ENCODE measurements at regions not wholly inside any gene's neighbourhood (a gene's known extent, or its start where the extent isn't known, plus 50 kb on each side); places are given as distances from the start of the nearest gene placed in this dataset.
"Not testable (repeated sequence)": the region's sequence is repeated elsewhere in the genome, so short reads cannot be mapped to it uniquely, and the experiment has no call there.

- DNase-seq: no peak
Measured at GRCh38 chr12:105665366-105665765, 334.9 kb downstream of the C12orf75 start.

- DNase-seq: no peak
Measured at GRCh38 chr12:105667973-105668743, 337.7 kb downstream of the C12orf75 start.

- DNase-seq: no peak
Measured at GRCh38 chr12:105670672-105671071, 340.2 kb downstream of the C12orf75 start.

- DNase-seq: no peak
Measured at GRCh38 chr12:105671720-105672119, 341.2 kb downstream of the C12orf75 start.

GRCh38 chr12:105672121-105672975 lies 341.9 kb downstream of the C12orf75 start:
- no peak for DNase-seq

- no peak for DNase-seq
Measured at GRCh38 chr12:105674871-105675699, 344.6 kb downstream of the C12orf75 start.

GRCh38 chr12:105676694-105677093 lies 346.2 kb downstream of the C12orf75 start:
- DNase-seq: no peak

GRCh38 chr12:105677672-105678071 lies 347.2 kb downstream of the C12orf75 start:
- DNase-seq: no peak

- no peak for DNase-seq
Measured at GRCh38 chr12:105679982-105680381, 349.5 kb downstream of the C12orf75 start.

GRCh38 chr12:105681341-105681740 lies 350.9 kb downstream of the C12orf75 start:
- no peak for DNase-seq

- DNase-seq: not testable (repeated sequence)
Measured at GRCh38 chr12:105682821-105683220, 352.3 kb downstream of the C12orf75 start.

- DNase-seq: not testable (repeated sequence)
Measured at GRCh38 chr12:105683836-105684235, 353.3 kb downstream of the C12orf75 start.

GRCh38 chr12:105698075-105698474 lies 367.6 kb downstream of the C12orf75 start:
- DNase-seq: no peak

- DNase-seq: no peak
Measured at GRCh38 chr12:105699209-105699608, 368.7 kb downstream of the C12orf75 start.

GRCh38 chr12:105704787-105705186 lies 374.3 kb downstream of the C12orf75 start:
- no peak for DNase-seq

- DNase-seq: no peak
Measured at GRCh38 chr12:105705235-105705634, 374.7 kb downstream of the C12orf75 start.

GRCh38 chr12:105705765-105706164 lies 375.3 kb downstream of the C12orf75 start:
- no peak for DNase-seq

GRCh38 chr12:105706321-105706972 lies 376.0 kb downstream of the C12orf75 start:
- no peak for DNase-seq

GRCh38 chr12:105706973-105707334 lies 376.5 kb downstream of the C12orf75 start:
- no peak for DNase-seq

- DNase-seq: no peak
Measured at GRCh38 chr12:105713606-105714305, 383.3 kb downstream of the C12orf75 start.

- no peak for DNase-seq
Measured at GRCh38 chr12:105716621-105717020, 386.1 kb downstream of the C12orf75 start.
